HCT116 (cell line): ENCODE measurements at regions not wholly inside any gene's neighbourhood (a gene's known extent, or its start where the extent isn't known, plus 50 kb on each side); places are given as distances from the start of the nearest gene placed in this dataset.

Experiments
- ATAC-seq: fragments of 200-7000 bp; cut with Tn5 transposase; 2 replicates; pipeline ENCODE4 v1.9.1; 2020; ENCODE audit warnings: mild to moderate bottlenecking, moderate library complexity
- BruUV-seq: library from RNA; stranded (reverse); fragments of 400-500 nt; replicated peaks from 2 replicates; lab custom pipeline; 2021; lab: Mats Ljungman, UMichigan
- CTCF ChIA-PET: fragments of 300-600 bp; sonication (Branson Sonifier 250); formaldehyde crosslinking; loops from one replicate; lab custom pipeline; 2021; ENCODE audit warnings: antibody characterized with exemption; lab: Charles Lee
- POLR2A ChIA-PET: fragments of 300-600, 350-600 bp; sonication (Branson Sonifier 250); formaldehyde crosslinking; loops from one replicate; lab custom pipeline; 2021; ENCODE audit warnings: antibody characterized with exemption; lab: Charles Lee
- RAD21 ChIA-PET, 2 experiments: fragments of 300-600 bp; sonication (Branson Sonifier 250); formaldehyde crosslinking; loops; one replicate each; lab custom pipeline; 2023; ENCODE audit warnings: low total read pairs in 2 of 2; ENCODE audit not compliant: uncharacterized antibody in 2 of 2, unreplicated experiment in 2 of 2, low non-redundant PET in 1 of 2; lab: Charles Lee
- DNase-seq: peaks from one replicate; pipeline ENCODE4 v3.0.0-alpha.2; 2010; ENCODE audit warnings: low read depth, low spot score
- H2AFZ ChIP-seq: fragments of 200-600 bp; shearing (Covaris generic), sonication (generic); 2 replicates; pipeline ENCODE4 v1.6.1; 2017; ENCODE audit warnings: low read depth, mixed run types, mixed read lengths, antibody characterized with exemption, low read length; ENCODE audit not compliant: poor library complexity, severe bottlenecking
- H3K27ac ChIP-seq: 2 replicates; pipeline ENCODE4 v1.5.1; 2012; ENCODE audit warnings: low read depth, low read length
- H3K27me3 ChIP-seq: fragments of 200-600 bp; sonication (generic); 2 replicates; pipeline ENCODE4 v1.6.1; 2016; ENCODE audit warnings: mixed run types, low read length, mixed read lengths; ENCODE audit not compliant: insufficient read depth
- H3K36me3 ChIP-seq, 2 experiments: fragments of 200-500 bp in 1 of 2; fragments of 200-600 bp in 1 of 2; sonication (Bioruptor generic) in 1 of 2; sonication (generic) in 1 of 2; 2 replicates each; pipeline versions ENCODE4 v1.5.1 to v1.6.1; 2014 to 2016; ENCODE audit warnings: low read length in 2 of 2, inconsistent platforms in 1 of 2, mixed read lengths in 1 of 2, mixed run types in 1 of 2; ENCODE audit not compliant: insufficient read depth in 2 of 2, control insufficient read depth in 1 of 2
- H3K4me1 ChIP-seq, 2 experiments: fragments of 200-600 bp in 1 of 2; sonication (generic) in 1 of 2; 2 replicates each; pipeline versions ENCODE4 v1.5.1 to v1.6.1; 2012 to 2017; ENCODE audit warnings: low read length in 2 of 2, inconsistent platforms in 1 of 2, mild to moderate bottlenecking in 1 of 2, mixed read lengths in 1 of 2, mixed run types in 1 of 2, moderate library complexity in 1 of 2; ENCODE audit not compliant: insufficient read depth in 2 of 2, control insufficient read depth in 1 of 2
- H3K4me2 ChIP-seq: fragments of 200-600 bp; sonication (generic); 2 replicates; pipeline ENCODE4 v1.6.1; 2017; ENCODE audit warnings: mixed run types, low read length, mixed read lengths
- H3K4me3 ChIP-seq, 2 experiments: fragments of 200-600 bp in 1 of 2; sonication (generic) in 1 of 2; replicated peaks in 1 of 2; 2 replicates each; pipeline ENCODE4 v1.5.1; 2011 to 2016; ENCODE audit warnings: low read length in 2 of 2, control low read depth in 1 of 2, low read depth in 1 of 2, mild to moderate bottlenecking in 1 of 2, mixed read lengths in 1 of 2, mixed run types in 1 of 2
- H3K79me2 ChIP-seq: fragments of 200-600 bp; sonication (generic); 2 replicates; pipeline ENCODE4 v1.6.1; 2017; ENCODE audit warnings: mild to moderate bottlenecking, mixed run types, low read length, moderate library complexity, mixed read lengths; ENCODE audit not compliant: insufficient read depth
- H3K9ac ChIP-seq: fragments of 200-600 bp; sonication (generic); 2 replicates; pipeline ENCODE4 v1.6.1; 2016; ENCODE audit warnings: low read length, mixed read lengths
- H3K9me2 ChIP-seq: fragments of 200-600 bp; sonication (generic), shearing (Covaris generic); 2 replicates; pipeline ENCODE4 v1.6.1; 2017; ENCODE audit warnings: mixed run types, mild to moderate bottlenecking, moderate library complexity; ENCODE audit not compliant: insufficient read depth
- H3K9me3 ChIP-seq, 2 experiments: fragments of 200-500 bp in 1 of 2; fragments of 200-600 bp in 1 of 2; sonication (Bioruptor generic) in 1 of 2; sonication (generic) in 1 of 2; 2 replicates each; pipeline ENCODE4 v1.6.1; 2014 to 2017; ENCODE audit warnings: low read length in 2 of 2, mixed read lengths in 2 of 2, inconsistent platforms in 1 of 2, low read depth in 1 of 2, mild to moderate bottlenecking in 1 of 2, mixed run types in 1 of 2, moderate library complexity in 1 of 2; ENCODE audit not compliant: control insufficient read depth in 1 of 2, insufficient read depth in 1 of 2
- H4K20me1 ChIP-seq: fragments of 200-600 bp; sonication (generic), shearing (Covaris generic); 2 replicates; pipeline ENCODE4 v1.6.1; 2017; ENCODE audit warnings: mixed run types, mild to moderate bottlenecking, moderate library complexity; ENCODE audit not compliant: insufficient read depth
- EZH2 ChIP-seq: fragments of 200-600 bp; sonication (generic); IDR thresholded peaks from 2 replicates; pipeline ENCODE4 v1.6.1; 2017; ENCODE audit warnings: antibody characterized with exemption, mixed run types
- POLR2AphosphoS5 ChIP-seq: IDR thresholded peaks from 2 replicates; pipeline ENCODE4 v1.6.1; 2011; ENCODE audit warnings: mild to moderate bottlenecking, low read depth, low read length, moderate library complexity
- SIN3A ChIP-seq: IDR thresholded peaks from 2 replicates; pipeline ENCODE4 v1.6.1; 2012; ENCODE audit warnings: low read depth
- intact Hi-C: fragments of 100-400 bp; cut with micrococcal nuclease; formaldehyde crosslinking; loops from 2 replicates; pipeline ENCODE4 v1.10.0; 2022
- TF ChIP-seq, protein P1 (sequence below): IDR thresholded peaks from 2 replicates; pipeline ENCODE4 v1.6.1; 2011; ENCODE audit warnings: mild to moderate bottlenecking, low read length, moderate library complexity; ENCODE audit not compliant: insufficient replicate concordance; ENCODE audit errors: extremely low read depth

DNA sequence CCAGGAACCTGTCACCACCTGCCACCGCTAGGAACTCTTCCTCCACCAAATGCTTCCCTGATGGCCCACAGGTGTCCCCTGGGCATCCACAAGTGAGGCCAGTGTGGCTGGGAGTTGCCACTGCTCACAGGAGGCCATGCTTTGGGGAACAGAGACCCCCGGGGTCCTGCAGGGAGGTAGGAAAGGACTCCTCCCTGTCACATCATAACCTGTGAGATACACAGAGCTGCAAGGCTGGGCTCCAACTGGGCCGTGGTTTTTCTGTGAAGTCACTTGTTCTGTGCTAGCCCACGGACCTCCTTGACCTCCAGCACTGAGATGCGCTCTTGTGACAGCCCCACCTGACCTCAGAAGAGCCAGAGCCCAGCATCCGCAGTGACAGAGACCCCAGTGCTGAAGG is 311.2 kb downstream of the C16orf95 start:
- no peaks in the 10 kb centered on the region for H3K9me2 ChIP-seq
- H3K4me1 ChIP-seq = no peaks in the 10 kb centered on the region
- CTCF ChIA-PET = interaction anchor here (0.7 kb wide), 1 partner anchor 11 kb away, joined by 3 read pairs; no protein-coding TSS in a partner anchor
- H3K79me2 ChIP-seq = no peaks in the 10 kb centered on the region
- no peak overlapping the region for H3K27ac ChIP-seq
- no peak overlapping the region for H2AFZ ChIP-seq
- no peak overlapping the region for H3K9ac ChIP-seq
- ATAC-seq = no peak
- no peak for DNase-seq
- no TSS peak for BruUV-seq
- RAD21 ChIA-PET = interaction anchor here in 1 of 2 experiments (0.6 kb wide), 1 partner anchor 13 kb away, joined by 3 read pairs; no protein-coding TSS in a partner anchor
- POLR2A ChIA-PET = interaction anchor here (0.6 kb wide), 1 partner anchor 283 kb away, joined by 3 read pairs; no protein-coding TSS in a partner anchor
- H3K4me2 ChIP-seq = no peak overlapping the region
- intact Hi-C loops = no loop called here
- H4K20me1 ChIP-seq = no peaks in the 10 kb centered on the region
- no peak for TF ChIP-seq SIN3A
- TF ChIP-seq, protein P1, sequence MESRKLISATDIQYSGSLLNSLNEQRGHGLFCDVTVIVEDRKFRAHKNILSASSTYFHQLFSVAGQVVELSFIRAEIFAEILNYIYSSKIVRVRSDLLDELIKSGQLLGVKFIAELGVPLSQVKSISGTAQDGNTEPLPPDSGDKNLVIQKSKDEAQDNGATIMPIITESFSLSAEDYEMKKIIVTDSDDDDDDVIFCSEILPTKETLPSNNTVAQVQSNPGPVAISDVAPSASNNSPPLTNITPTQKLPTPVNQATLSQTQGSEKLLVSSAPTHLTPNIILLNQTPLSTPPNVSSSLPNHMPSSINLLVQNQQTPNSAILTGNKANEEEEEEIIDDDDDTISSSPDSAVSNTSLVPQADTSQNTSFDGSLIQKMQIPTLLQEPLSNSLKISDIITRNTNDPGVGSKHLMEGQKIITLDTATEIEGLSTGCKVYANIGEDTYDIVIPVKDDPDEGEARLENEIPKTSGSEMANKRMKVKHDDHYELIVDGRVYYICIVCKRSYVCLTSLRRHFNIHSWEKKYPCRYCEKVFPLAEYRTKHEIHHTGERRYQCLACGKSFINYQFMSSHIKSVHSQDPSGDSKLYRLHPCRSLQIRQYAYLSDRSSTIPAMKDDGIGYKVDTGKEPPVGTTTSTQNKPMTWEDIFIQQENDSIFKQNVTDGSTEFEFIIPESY = no peak
- no peak for TF ChIP-seq POLR2AphosphoS5
- TF ChIP-seq EZH2 = no peak
- H3K4me3 ChIP-seq = no peak overlapping the region
- H3K27me3 ChIP-seq = peaks cover 12% of the 10 kb centered on the region; the same call in 1 of the 2 replicates
- H3K36me3 ChIP-seq = no peaks in the 10 kb centered on the region
- peaks cover 4 to 6% of the 10 kb centered on the region in 2 experiments; a peak in 1 of 4 replicates for H3K9me3 ChIP-seq
